ENCODE measurements at regions not wholly inside any gene's neighbourhood (a gene's known extent, or its start where the extent isn't known, plus 50 kb on each side); places are given as distances from the start of the nearest gene placed in this dataset.

- Histone ChIP-seq H2AFZ (ENCODE audit: insufficient read depth, low read depth, low read length, poor library complexity, severe bottlenecking) (no peak overlapping the region), H3K27ac (ENCODE audit: low read depth in 1 of 2, low read length in 2 of 2) (peak overlapping the region in 1 of 2 donors; percentile 65), H3K79me2 (ENCODE audit: insufficient read depth, low read length) (no peaks in the 10 kb centered on the region), H3K4me2 (replicated peaks; ENCODE audit: extremely low read depth, low read length, poor library complexity, severe bottlenecking) (peak overlapping the region; percentile 21), H3K4me1 (ENCODE audit: control insufficient read depth in 1 of 2, insufficient read depth in 2 of 2, low read length in 2 of 2) (peaks cover 70 to 79% of the 10 kb centered on the region in 2 donors), H4K20me1 (ENCODE audit: insufficient read depth, low read length) (no peaks in the 10 kb centered on the region), H3K36me3 (replicated peaks in 1 of 2; ENCODE audit: control insufficient read depth in 1 of 2, insufficient read depth in 2 of 2, low read length in 2 of 2) (no peaks in the 10 kb centered on the region), H3K27me3 (ENCODE audit: control insufficient read depth in 2 of 2, insufficient read depth in 2 of 2, low read length in 2 of 2) (no peaks in the 10 kb centered on the region), H3K9ac (ENCODE audit: insufficient read depth, low read length, poor library complexity, severe bottlenecking) (no peak overlapping the region), H3K4me3 (replicated peaks in 1 of 3; ENCODE audit: low read depth in 2 of 3, low read length in 3 of 3) (peak overlapping the region in 1 of 3 experiments; percentile 24), H3K9me3 (replicated peaks in 1 of 2; ENCODE audit: control insufficient read depth in 1 of 2, insufficient read depth in 1 of 2, low read length in 2 of 2) (no peaks in the 10 kb centered on the region)
- Mint-ChIP-seq H3K9me3 (no peaks in the 10 kb centered on the region), H3K4me3 (no peak overlapping the region), H3K4me1 (peaks cover 76% of the 10 kb centered on the region), H3K27ac (peak overlapping the region; percentile 41 to 73 (median 63)), H3K36me3 (no peaks in the 10 kb centered on the region), H3K27me3 (ENCODE audit: low read depth in 3 of 3) (peaks cover 0 to 2% (median 0%) of the 10 kb centered on the region in 3 donors)
- no CpG with 5 or more reads among the region's 3 CpGs for WGBS (ENCODE audit: insufficient coverage)
- peak; percentile 49 to 75 (median 69) for DNase-seq
- TF ChIP-seq CTCF (IDR thresholded peaks at IDR 0.05): no peak
- intact Hi-C loops (cut with micrococcal nuclease): no loop called here
Measured at GRCh38 chr18:26711756-26712155, 153.8 kb downstream of the AQP4 start.

- peak overlapping the region; percentile 51 to 92 (median 80) for H3K27ac Mint-ChIP-seq
- Histone ChIP-seq H3K9me3 (replicated peaks in 1 of 2; ENCODE audit: control insufficient read depth in 1 of 2, insufficient read depth in 1 of 2, low read length in 2 of 2) (no peaks in the 10 kb centered on the region), H4K20me1 (ENCODE audit: insufficient read depth, low read length) (no peaks in the 10 kb centered on the region), H3K79me2 (ENCODE audit: insufficient read depth, low read length) (no peaks in the 10 kb centered on the region), H3K4me3 (replicated peaks in 1 of 3; ENCODE audit: low read depth in 2 of 3, low read length in 3 of 3) (peak overlapping the region in 1 of 3 experiments; percentile 39), H2AFZ (ENCODE audit: insufficient read depth, low read depth, low read length, poor library complexity, severe bottlenecking) (no peak overlapping the region), H3K4me1 (ENCODE audit: control insufficient read depth in 1 of 2, insufficient read depth in 2 of 2, low read length in 2 of 2) (peaks cover 76 to 84% of the 10 kb centered on the region in 2 donors), H3K9ac (ENCODE audit: insufficient read depth, low read length, poor library complexity, severe bottlenecking) (no peak overlapping the region), H3K4me2 (replicated peaks; ENCODE audit: extremely low read depth, low read length, poor library complexity, severe bottlenecking) (peak overlapping the region; percentile 43), H3K27ac (ENCODE audit: low read depth in 1 of 2, low read length in 2 of 2) (peak overlapping the region in 1 of 2 donors; percentile 65), H3K36me3 (replicated peaks in 1 of 2; ENCODE audit: control insufficient read depth in 1 of 2, insufficient read depth in 2 of 2, low read length in 2 of 2) (no peaks in the 10 kb centered on the region), H3K27me3 (ENCODE audit: control insufficient read depth in 2 of 2, insufficient read depth in 2 of 2, low read length in 2 of 2) (no peaks in the 10 kb centered on the region)
- no peak overlapping the region for H3K4me3 Mint-ChIP-seq
- no peaks in the 10 kb centered on the region for H3K9me3 Mint-ChIP-seq
- peak; percentile 60 to 72 (median 66) for DNase-seq
- TF ChIP-seq CTCF (IDR thresholded peaks at IDR 0.05): no peak
- H3K4me1 Mint-ChIP-seq: peaks cover 82% of the 10 kb centered on the region
- no peaks in the 10 kb centered on the region for H3K36me3 Mint-ChIP-seq
- intact Hi-C loops (cut with micrococcal nuclease): no loop called here
- peaks cover 0 to 2% (median 0%) of the 10 kb centered on the region in 3 donors for H3K27me3 Mint-ChIP-seq (ENCODE audit: low read depth in 3 of 3)
- no CpG with 5 or more reads among the region's 4 CpGs for WGBS (ENCODE audit: insufficient coverage)
Measured at GRCh38 chr18:26710470-26711096, 154.9 kb downstream of the AQP4 start.

All from CD14-positive monocyte (primary cell).